SU-DHL-6 (cell line): ENCODE measurements at regions not wholly inside any gene's neighbourhood (a gene's known extent, or its start where the extent isn't known, plus 50 kb on each side); places are given as distances from the start of the nearest gene placed in this dataset.

Source experiments
- CTCF ChIP-seq: fragments of 200-600 bp; sonication (generic); IDR thresholded peaks from one replicate; pipeline ENCODE4 v1.5.1; 2017; ENCODE audit warnings: antibody characterized with exemption, mild to moderate bottlenecking, low read length, moderate library complexity; ENCODE audit not compliant: insufficient read depth, poor library complexity, severe bottlenecking
- EZH2phosphoT487 ChIP-seq: fragments of 200-600 bp; sonication (generic), shearing (Covaris generic); conservative IDR thresholded peaks from 2 replicates; pipeline ENCODE4 v1.6.1; 2018; ENCODE audit warnings: mild to moderate bottlenecking, antibody characterized with exemption, low read length, moderate library complexity, mixed read lengths

GRCh38 chr17:16866436-16866835 lies 105.5 kb downstream of the TNFRSF13B start:
- TF ChIP-seq CTCF (no peak), EZH2phosphoT487 (no peak)
